GM21619 (cell line): ENCODE measurements at regions not wholly inside any gene's neighbourhood (a gene's known extent, or its start where the extent isn't known, plus 50 kb on each side); places are given as distances from the start of the nearest gene placed in this dataset.
"Not testable (repeated sequence)": the region's sequence is repeated elsewhere in the genome, so short reads cannot be mapped to it uniquely, and the experiment has no call there.

Source experiments
- ATAC-seq: cut with Tn5 transposase; IDR thresholded peaks from one replicate; pipeline ENCODE4 v1.9.1; 2021; ENCODE audit not compliant: unreplicated experiment

DNA sequence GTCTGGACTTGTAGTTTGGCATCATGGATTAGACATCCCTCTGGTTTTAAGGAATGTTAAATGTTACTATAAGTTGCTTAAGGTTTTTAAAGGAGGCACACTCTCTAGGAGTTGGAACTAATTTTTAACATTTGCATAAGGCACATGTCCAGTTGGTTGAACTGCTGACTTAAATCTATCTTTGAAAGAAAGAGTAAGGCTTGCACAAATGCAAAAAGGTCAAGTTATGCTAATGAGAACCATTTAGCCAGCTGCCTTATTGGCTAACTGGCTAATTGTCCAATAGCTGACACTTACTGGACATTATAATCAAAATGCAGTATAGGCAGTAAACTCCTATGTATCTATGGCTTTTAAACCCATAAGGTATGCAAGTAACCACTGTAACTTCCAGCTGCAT is 206.1 kb upstream of the TTC29 start:
- no peak for ATAC-seq

DNA sequence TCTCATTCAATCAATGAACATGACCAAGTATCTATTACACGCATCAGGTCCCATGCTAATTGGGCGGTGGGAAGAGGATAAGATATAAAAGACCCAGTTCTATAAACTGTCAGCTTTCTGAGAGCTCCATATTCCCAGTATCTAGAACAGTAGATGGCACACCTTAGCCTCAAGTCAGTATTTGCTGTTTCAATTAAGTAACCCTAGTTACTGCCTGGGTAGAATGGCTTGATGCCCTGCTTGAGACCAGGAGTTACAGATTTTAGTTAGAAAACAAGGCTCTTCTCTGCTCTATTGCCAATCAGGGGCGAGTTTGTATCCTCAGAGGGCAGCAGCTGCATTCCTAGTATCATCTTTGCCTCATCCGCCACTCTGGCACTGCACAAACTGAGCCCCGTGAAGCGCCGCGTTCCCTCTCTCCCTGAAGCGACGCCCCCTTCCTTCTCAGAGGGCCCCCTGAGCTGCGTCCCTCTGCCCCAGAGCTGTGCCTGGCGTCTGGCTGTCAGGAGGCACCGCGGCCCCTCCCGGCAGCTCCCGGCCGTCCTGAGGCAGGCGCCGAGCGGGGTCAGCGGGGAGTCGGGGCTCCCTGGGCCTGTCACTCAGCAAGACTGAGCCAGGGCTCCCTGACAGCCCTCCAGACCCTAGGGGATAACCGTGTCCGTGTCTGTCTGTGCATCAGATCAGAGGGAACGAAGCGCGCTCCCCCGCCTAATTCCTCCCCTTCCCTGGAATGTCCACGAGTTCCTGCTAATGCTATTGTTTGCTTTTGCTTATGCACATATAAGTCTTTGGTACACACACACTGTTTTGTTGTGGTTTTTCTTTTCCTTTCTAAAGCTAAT is 212.4 kb upstream of the TTC29 start:
- ATAC-seq: no peak

DNA sequence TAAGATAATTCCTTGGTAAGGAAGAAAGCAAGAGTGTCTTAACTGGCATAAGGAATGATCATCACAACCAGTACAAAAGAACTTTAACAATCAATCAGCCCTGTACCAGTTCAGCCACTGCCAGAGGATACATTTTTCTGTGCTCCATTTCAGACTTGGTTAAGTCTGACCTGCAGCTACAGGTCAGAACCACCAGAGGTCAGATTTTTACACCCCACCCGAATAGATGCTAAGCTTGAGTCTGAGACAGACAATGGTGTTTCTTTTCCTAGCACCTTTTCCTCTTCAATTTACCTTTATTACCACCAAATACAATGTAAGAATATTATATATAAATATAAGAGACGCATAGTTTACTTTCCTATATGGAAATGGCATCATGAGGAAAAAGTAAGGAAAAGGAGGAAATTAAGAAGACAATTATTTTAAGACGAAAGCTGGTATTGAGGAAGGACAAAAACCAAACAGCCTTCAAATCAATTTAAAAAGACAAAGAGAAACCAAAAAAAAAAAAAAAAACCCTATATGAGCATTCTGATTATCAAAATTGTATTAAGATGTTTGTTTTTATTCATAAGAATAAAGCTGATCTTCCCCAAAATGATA is 215.3 kb upstream of the TTC29 start:
- peak; percentile 86 for ATAC-seq

DNA sequence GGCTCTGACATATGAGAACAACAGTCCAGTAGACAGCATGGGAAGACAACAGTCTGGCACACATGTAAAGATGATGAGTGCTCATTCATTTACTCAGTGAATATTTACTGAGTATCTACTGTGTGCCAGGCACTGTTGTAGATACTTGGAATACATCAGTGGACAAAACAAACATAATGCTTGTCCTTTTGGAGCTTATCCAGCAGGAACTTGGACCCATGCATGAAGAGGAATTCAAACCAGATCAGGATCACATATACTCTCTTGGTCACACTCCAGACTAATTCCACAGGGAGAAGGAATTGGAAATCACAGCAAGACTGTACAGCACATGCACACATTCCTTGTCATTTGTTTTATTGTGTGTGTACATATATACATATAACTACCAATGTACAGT is 217.6 kb upstream of the TTC29 start:
- ATAC-seq: no peak

DNA sequence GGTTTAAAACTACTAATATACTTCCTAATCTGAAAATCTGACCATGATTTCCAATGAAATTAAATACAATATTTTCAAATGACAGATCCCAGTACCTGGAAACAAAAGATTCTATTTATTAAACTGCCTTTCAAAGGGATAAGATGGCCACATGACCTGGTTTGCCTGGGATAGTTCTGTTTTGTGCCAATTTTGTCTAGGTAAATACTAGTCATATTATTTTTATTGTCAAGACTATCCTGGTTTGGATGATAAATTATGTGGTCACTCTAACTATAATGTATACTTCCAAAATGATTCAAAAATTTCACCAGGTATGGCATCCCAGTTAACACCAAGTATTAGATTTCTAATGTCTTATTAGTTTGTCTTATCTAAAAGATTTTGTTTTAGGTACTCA is 222.5 kb upstream of the TTC29 start:
- ATAC-seq: not testable (repeated sequence)

DNA sequence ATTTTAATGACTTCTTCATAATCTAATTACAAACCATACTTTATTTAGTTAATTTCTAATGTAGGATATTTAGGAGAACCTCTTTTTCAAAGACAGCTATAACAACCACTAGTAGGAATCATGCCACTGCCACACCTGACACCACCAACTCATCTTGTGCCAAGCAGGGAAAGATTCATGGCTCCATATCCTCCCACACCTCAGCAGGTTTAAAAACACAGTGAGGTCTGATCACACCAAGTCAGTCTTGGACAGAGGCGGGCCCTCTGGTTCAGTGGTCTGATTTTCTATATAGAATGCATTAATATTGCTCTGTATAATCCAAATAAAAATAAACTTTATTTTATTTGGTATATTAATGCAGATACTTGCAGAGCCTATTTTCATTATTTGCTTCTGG is 227.7 kb upstream of the TTC29 start:
- ATAC-seq: no peak

DNA sequence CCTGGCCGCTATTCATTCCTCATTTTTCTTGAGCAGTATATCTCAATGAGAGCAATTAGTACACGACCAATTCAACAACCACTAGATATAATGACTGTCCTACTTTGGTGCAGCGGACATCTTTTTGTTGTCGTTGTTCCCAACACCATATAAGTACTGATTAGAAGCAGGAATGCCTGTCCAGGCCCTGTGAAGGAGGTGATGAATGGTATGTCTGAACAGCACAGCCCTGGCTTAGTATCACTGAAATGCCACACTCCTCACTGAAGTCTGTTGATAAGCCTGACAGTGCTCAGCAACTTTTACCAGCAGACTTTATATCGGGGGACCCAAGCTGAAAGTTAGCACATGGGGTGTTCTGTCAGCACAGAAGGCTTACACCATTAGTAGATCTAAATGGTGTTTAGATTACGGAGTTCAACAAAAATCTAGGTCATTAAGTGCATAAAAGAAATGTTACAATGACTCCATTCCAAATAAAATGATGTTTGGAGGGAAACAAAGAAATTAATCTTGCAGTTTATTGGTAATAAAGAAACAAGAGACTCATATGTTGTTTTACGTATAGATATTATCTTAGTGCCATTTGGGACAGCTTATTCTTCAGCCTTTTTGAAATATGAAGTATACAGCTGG is 228.3 kb upstream of the TTC29 start:
- ATAC-seq: no peak

DNA sequence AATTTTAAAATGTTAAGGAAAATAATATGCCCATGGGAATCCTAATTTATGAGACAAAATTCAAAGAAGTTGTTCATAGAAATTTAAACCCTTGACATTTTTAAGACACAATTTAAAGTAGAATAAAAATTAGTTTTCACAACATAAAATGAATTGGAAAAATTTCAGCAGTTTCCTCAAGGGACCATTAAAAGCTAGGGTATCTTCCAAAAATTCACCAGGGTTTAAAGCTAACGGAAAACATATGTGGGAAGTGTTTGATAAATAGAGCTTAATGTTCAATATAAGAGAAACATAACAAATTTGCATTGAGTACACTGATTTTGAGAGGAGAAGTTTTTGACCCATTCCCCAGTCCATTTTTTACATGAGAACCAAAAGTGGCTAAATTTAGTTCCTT is 228.9 kb upstream of the TTC29 start:
- no peak for ATAC-seq

DNA sequence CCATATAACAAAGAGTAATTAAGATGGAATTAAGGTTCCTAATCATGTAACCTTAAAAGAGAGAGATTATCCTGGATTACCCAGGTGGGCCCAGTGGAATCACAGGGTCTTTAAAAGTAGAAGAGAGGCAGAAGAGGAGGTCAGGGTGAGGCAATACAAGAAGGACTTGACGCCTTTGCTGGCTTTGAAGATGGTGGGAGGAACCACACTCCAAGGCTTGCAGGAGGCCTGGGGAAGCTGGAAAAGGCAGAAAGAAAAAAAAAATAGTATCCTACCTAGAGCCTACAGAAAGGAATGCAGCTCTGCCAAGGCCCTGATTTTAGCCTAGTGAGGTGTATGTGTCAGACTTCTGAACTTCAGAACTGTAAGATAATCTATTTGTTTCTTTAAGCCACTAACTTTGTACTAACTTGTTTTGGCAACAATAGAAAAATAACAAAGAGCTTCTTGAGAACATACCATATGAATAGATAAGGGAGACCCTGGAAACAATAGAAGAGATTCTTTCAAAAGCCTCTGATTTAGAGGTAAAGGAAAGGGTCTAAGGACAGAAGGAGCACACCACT is 229.9 kb upstream of the TTC29 start:
- no peak for ATAC-seq

DNA sequence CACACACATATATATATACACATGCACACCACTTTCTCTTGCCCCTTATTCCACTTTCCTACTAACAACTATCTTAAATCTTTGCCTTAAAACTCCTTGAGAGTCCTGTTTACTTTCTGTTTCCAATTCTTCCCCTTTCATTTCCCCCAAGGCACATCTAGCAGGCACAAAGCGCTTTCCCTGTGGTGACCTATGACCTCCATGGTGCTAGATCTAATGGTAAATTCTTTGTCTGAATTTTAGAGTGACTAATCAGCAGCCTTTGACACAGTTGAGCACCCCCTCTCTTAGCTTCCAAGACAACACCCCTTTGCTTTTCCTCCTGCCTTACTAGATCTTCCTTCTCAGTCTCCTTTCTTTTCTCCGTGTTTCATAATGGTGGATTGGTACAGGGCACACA is 236.4 kb upstream of the TTC29 start:
- no peak for ATAC-seq

DNA sequence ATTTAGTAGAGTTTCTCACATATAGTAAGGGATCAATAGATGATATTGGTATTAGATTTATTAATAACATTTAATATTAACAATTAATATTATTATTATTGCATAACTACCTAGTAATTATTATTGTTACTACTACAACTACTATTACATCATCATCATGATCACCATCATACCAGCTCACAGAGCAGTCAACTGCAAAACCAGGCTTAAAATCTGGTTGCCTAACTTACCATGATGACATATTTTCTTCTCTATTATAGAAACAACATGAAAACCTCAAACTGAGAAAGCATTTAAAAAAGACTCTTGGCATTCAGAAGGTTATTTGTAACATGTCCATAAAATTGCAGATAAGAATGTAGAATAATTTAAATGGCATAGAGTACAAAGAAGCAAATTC is 247.0 kb upstream of the TTC29 start:
- no peak for ATAC-seq

DNA sequence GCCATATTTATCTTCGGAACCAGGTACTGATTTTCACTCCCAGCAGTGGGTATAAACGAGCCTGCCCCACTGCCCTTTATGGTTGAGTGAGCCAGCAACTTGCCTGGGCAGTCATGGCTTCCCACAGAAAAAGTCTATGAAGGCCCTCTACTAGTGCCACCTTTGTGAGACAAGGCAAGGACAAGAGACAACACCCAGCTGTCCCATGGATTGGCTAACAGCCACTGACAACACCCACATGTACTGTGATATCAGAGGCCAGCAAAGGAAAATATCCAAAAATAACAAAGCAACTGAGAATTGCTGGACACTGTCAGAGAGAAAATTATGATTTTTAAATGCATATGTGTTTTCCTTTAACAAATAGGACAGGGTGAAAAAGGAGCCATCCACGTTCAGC is 248.4 kb upstream of the TTC29 start:
- ATAC-seq: no peak

DNA sequence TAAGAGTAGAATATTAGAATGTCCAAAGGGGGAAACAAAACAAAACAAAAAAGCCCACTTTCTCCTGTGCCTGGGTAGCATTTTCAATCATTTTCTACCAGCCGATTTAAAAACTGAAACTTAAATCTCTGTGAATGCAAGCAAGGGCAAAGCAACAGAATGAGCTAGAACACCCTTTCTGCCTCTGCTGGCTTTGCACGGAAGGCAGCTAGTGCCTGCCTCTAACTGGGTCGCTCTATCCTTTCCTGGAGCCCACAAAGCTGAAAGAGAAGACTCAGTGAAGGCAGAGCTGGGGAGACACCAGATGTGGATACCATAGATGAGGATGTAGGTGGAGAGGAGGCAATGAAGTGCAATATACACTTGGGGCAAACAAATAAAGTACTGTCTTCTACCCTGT is 248.9 kb upstream of the TTC29 start:
- ATAC-seq: no peak

DNA sequence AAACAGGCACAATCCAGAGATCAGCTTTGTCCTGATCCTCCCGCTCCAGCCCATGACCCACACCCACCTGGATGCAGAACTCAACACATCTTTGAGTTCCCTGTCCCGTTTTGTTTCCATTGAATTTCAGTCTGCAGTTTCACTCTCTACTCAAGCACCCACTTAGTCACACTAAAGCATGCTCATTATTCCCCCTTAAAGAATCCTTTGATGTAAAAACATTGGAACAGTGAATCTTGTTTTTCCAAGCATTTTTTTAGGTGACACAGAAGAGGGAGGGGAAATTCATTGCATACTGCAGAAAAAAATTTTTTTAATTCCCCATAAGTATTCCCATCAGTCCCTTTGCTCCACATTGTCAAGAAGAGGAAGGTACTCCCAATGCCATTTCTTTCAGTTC is 249.7 kb upstream of the TTC29 start:
- ATAC-seq: no peak

DNA sequence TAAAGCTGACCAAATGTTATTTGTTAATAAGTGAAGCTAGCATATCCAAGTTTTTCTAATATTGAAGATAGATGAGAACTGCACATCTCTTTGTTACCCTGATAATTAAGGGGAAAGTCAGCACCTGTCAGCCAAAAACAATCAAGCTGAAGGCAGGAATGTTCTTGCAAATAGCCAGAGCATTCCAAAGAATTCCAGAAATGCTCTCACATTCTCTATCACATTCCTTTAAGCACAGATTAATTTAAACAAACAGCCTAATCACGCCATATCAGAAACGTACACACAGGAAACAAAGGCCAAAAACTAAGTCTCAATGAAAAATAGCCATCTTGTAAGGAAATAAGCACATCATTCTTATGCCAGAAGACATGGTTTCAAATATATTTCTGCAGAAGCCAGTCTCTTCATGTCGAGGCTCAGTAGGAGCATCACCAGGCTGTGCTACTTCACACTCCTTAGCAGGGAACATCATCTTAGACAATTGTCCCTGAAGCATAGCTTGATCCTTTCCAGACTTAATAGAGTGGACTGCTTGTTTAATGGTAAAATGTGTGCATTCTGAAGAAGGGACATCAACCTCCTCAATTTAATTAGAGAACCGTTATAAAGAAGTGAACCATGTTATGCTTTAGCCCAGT is 252.9 kb upstream of the TTC29 start:
- ATAC-seq: no peak

DNA sequence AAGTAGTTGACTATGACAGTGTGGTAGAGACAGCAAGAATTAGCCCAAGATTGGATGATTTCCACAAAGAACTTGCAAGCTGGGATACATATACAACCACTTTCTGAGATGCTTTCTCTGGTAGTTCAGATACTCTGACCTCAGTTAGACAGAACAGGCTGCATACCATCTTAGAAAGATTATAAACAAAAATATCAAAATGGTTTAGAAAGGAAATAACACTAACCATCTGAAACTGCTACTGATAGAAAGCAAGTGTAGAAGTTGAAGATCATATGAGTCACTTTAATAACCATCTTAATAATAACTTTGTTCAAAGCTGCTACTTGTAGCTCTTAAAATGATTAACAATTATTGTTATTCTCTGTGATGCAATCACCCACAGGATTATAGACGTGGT is 255.4 kb upstream of the TTC29 start:
- peak; percentile 52 for ATAC-seq

DNA sequence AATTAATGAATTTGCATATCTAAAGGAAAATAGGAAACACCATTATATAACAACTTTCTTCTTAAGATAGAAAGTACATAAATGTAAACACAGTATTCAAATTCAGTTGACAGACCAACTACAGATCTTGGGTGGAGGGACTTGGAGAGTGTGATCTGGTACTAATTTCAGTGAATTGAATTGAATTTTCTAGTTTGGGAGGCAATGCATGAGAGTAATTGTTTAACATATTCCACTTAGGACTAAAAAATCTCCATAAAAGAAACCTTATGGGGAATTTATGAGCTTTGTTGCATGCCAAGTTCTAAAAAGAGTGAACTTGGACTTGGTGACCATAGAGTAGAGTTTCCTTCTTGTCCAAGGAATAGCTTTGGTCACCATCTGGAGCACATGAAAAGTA is 261.1 kb upstream of the TTC29 start:
- no peak for ATAC-seq

DNA sequence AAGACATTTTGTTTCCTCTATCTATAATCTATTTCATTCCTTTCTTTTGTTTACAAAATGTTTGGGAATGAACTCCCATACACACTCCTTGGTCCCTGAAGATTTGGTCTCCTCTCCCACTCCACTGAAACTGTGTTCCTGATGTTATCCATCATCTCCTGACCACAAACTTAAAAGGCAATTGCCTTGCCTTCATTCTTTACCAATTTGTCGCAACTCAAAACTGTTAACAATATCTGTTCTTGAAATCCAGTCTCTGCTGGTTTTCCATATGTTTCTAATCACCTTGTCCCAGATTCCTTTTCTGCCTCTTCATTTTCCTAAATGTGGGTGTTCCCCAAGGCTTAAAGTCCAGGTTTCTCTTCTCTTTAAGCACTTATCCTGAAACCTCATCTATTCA is 262.2 kb upstream of the TTC29 start:
- ATAC-seq: no peak

DNA sequence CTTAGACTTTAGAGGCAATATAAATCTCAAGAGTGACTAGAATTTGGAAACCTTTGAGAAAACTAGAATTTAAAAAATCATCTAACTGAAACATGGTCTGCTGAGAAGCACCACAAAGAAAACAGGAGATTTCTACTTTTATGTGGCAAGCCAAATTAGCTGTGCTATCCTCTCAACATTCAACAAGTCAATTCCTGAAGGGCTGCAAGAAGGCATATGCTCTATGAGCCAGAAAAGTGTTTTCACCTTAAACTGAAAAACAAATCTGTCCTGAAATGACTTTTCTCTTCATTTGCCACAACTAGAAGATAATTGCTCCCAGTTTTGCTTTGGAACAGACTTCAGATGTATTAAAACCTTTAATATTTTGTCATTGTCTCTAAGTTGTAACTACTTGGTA is 263.2 kb upstream of the EDNRA start:
- ATAC-seq: no peak

DNA sequence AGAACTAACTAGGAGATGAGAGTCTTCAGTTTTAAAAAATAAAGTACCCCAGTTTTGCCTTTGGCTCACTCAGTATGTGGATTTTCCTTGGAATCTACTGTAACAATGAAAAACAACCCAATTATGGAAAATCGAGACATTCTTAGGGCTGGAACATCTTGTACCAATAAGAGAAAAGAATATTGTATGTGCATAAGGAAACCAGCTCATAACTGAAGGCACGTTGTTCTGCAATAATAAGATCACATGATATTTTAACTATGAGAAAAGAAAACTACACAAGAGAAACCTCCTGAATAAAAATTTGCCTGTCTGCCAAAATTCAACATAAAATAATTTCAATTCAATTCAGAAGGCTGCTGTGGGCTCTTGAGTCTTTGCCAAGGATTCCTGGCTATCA is 261.8 kb upstream of the EDNRA start:
- no peak for ATAC-seq

DNA sequence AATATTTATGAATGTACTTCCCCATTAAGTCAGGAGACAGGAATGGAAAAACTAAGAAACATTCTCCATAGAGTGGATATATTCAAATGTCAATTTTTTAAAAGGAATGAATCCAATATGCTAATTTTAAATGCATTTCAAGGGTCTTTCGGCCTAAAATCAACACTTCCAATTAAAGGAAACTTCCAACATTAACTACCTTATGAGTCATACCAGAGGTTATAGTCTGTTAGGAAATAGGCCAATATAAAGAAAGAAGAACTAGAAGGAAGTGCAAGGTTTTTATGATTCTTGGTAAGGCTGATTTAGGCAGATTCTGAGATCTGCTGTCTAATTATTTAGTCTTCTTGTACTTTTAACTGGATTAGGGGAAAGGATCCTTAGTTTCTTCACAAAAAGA is 260.1 kb upstream of the EDNRA start:
- no peak for ATAC-seq

DNA sequence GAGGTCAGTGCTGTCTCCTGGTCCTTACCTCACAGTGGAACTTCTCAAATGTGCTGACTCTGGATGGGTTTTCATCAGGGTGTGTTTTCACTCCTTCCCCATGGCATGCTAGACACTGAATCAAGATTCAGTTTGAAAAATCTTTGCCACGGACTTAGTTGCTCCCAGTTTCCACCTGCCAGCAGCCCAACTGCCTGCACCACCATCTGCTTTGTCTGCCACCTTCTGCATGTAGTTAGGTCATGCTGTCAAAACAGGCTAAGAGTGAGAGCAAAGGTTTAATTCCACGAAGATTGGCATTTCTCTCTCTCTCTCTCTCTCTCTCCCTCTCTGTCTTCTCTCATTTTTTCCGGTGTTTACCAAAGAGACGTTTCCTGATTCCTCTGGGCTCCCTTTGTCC is 258.0 kb upstream of the EDNRA start:
- no peak for ATAC-seq
